ENCODE measurements at regions not wholly inside any gene's neighbourhood (a gene's known extent, or its start where the extent isn't known, plus 50 kb on each side); places are given as distances from the start of the nearest gene placed in this dataset.

GRCh38 chr13:32914686-32915085 is 101.5 kb upstream of the KL start:
- DNase-seq = no peak

- no peak for DNase-seq
These were observed 98.7 kb upstream of the KL start for GRCh38 chr13:32917504-32917903.

DNA sequence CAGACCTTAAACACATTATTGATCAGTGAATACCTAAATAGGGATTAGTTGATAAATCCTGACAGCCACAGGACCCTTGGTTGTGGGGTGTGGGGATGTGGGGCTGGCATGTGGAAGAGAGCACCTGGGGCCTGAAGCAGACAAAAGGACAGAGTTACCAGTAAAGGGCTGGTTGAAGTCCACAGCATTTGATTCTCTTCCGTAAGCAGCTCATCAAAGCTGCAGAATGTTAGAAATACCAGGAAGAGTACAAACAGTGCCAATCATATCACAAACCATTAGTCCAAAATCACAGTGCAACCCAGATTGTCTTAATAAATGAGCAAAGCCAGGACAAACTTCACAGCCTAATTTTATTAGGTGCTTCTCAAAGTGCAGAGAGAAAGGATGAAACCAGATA is 92.5 kb upstream of the KL start:
- DNase-seq = no peak

- DNase-seq = no peak
These were observed 91.3 kb upstream of the KL start for GRCh38 chr13:32924886-32925285.

DNA sequence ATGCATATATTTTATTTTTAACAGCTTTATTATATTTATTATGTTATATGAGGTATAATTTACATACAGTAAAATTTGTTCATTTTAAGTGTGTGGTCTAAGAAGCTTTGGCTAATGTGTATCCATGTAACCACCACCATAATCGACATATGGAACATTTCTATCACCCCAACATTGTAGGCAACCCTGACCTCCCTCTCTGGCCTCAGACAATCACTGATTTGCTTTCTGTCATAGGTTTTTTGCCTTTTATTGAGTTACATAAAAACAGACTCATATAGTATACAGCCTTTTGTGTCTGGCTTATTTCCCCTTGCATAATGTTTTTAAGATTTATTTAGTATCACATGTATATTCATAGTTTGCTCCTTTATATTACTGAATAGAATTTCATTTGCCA is 90.7 kb upstream of the KL start:
- DNase-seq = no peak

DNA sequence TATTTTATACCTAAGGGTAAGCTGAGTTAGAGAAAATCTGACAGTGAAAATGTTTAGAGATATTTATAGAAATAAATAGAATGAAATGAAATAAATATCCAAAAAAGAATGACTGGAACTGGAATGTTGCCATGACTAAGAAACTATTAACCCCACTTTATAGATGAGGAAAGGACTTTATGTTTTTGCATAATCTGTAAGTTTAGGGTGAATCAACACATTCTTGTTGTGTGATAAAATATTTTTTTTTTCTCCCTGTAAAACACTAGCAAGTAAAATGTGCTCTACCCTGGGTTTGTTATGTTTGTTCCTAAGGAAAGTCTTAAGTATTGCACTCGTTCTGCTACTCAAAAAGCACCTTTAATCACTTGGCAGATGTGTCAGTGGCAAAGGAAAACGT is 83.8 kb upstream of the KL start:
- DNase-seq = no peak

DNA sequence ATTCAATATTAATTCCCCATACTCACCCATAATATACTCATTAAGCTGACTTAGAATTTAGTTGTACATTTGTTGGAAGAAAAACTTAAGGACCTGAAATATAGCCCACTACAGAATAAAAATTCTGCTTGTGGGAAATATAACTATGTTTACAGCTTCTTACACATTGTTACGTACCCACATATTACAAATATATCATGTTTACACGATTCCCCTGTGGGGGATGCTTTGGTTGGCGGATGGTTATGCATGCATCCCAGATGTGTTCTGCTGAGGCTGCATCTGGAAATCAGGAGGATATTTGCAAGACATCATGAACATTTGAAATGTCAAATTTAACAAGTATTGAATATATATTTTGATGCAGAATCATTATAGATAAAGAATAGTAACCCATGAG is 79.5 kb upstream of the KL start:
- no peak for DNase-seq

DNA sequence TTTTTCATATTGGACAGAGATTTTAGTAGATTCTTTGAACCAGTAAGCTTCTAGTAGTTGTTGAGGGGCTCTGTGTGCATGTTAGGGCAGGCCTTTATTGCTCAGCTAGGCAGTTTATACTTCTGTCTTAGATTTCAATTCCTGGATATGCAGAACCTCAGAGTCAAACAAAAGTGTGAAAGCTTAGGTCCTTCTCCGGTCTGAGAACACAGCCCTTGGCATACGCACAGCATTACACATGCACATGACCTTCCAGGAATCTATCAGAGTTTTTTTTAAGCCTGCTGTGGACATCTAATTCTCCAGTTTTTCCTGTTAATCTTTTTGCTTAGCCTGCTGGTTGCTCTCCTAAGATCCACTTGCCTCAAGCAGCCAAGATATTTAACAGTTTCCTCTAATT is 77.9 kb upstream of the KL start:
- DNase-seq = no peak

- no peak for DNase-seq
These were observed 77.3 kb upstream of the KL start for GRCh38 chr13:32938907-32939306.

- DNase-seq = no peak
These were observed 75.6 kb upstream of the KL start for GRCh38 chr13:32940601-32941000.

- no peak for DNase-seq
These were observed 74.9 kb upstream of the KL start for GRCh38 chr13:32941368-32941767.

- DNase-seq = no peak
These were observed 69.7 kb upstream of the KL start for GRCh38 chr13:32946558-32946957.

DNA sequence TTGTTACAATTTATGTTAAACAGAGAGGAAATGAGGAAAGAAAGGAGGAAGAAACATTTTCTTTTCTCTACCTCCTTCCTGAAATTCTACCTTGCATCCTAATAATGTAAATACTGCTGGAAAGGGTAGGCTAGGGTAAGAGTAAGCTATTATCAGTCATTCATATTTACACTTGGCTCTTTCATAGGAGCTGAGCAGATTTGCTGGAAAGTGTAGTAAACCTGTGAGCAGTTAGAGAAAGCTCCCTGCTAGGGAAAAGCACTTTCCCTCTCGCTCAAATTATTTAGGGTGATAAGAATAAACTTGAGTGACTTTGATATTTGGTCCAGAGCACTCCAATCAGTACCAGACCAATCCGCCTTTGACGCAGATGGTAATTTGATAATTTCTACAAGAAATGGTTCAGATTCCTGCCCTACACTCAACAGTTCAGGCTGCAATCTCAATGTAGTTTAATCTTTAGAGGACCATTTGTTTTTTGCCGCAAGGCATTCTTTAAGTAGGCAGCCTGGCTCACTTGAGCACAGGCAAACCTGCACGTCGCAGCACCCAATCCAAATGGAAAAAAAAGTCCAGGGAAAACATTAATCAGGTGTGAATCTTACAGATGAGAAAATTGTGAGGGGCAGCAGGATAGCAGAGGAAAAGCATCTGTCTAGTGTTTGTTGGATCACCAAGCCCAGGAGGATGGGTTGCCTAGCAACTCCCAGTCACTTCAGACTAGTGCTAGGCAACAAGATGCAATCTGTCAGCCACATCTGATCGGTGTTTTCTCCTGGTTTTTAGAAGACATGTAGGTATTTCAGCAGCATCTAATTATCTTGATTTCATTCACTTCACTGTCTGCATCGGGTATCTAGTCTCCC is 68.6 kb upstream of the KL start:
- no peak for DNase-seq

GRCh38 chr13:32949820-32950219 is 66.4 kb upstream of the KL start:
- no peak for DNase-seq

- no peak for DNase-seq
These were observed 64.6 kb upstream of the KL start for GRCh38 chr13:32951580-32951979.

DNA sequence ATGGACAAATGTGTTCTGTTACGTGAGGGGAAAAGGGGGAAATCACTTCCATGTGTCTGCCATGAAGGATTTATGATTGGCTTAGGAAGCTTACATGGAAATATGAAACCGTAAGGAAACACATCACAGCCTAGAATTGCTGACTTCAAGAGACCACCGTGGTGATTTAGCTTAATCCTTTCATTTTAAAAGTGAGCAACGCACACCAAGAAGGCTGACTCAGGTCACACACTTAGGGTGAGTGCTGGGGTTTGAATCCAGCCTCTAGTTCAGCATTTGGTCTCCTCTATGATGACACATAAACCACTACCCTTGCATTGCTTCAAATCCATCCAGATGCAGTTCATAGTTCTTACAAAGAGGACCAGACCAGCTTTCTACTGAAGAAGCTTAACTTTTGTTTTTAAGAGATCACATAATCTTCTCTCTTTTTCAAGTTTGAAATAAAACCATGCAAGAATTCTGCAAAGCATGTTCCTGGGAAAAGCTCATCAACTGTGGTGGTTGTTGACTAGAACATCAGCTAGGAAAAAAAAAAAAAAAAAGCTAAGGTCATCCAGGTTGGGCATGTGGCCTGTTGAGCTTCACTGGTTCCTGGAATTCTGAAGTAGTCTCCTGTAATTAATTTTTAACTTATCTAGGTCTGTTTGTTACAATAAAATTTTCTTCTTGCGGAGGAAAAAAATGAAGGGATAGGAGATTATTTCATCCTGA is 60.2 kb upstream of the KL start:
- no peak for DNase-seq

DNA sequence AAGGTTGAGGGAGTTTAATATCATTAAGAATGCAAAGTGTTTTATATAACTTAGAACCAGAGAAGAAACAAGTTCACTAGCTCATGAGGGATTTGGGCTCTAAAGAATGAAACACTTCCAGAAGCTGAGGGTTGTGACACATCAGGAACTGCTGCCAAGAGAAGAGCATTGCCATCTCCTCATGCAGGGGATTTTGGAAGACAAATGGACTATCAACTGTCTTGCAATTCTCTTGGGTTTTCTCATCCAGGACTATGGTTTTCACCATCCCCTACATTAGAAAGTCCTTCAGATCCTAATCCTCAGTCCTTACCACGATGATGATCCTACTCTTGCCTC is 59.7 kb upstream of the KL start:
- DNase-seq = no peak

DNA sequence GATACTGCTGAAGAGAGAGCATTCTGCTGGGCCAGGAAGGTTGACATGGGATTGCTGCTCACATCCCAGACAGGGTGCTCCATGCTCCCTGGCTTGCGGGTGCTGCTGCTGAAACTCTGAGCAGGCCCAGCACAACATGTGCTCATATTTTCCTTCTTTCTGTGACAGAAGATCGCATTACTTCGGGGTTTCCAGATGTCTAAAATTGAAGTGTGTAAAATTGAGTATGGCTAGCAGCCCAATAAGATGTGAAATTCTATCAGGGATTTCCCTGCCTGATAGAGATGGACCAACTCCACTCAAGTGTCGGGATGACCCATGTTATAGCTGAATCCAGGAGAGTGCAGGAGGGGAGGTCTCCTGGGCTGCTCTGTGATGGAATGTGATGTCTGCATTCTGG is 55.6 kb upstream of the KL start:
- DNase-seq = no peak

- DNase-seq = no peak
These were observed 54.5 kb upstream of the KL start for GRCh38 chr13:32961724-32962123.

GRCh38 chr13:32962342-32962741 is 53.9 kb upstream of the KL start:
- DNase-seq = no peak

- DNase-seq = no peak
These were observed 51.2 kb upstream of the KL start for GRCh38 chr13:32964987-32965386.

Measured in NCI-H446 treated with DMSO at 0.1 percent for 48 hours (cell line).